ENCODE measurements at regions not wholly inside any gene's neighbourhood (a gene's known extent, or its start where the extent isn't known, plus 50 kb on each side); places are given as distances from the start of the nearest gene placed in this dataset.

DNA sequence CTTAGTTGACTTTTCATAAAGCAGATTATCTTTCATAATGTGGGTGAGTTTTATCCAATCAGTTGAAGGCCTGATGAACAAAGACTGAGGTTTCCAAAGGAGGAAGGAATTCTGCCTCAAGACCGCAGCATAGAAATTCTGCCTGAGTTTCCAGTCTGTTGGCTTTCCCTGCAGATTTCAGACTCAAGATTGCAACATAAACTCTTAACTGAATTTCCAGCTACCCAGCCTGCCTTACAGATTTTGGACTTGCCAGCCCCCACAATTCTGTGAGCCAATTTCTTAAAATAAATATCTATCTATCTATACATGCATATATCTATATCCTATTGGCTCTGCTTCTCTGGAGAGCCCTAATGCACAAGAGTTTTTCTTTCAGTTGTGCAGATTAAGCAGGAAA is 57.3 kb upstream of the SMLR1 start:
- no peak overlapping the region for H3K27ac Mint-ChIP-seq (ENCODE audit: unreplicated experiment)
- H3K27me3 Mint-ChIP-seq (ENCODE audit: low read depth), result no peaks in the 10 kb centered on the region
- H3K4me1 Mint-ChIP-seq (ENCODE audit: low read depth), result no peaks in the 10 kb centered on the region
- no peaks in the 10 kb centered on the region for H3K9me3 Mint-ChIP-seq (ENCODE audit: low read depth)
- no peak overlapping the region for H3K4me3 Mint-ChIP-seq (ENCODE audit: unreplicated experiment)
- no peaks in the 10 kb centered on the region for H3K36me3 Mint-ChIP-seq (ENCODE audit: low read depth)
- no peak for DNase-seq (ENCODE audit: low spot score)
- TF ChIP-seq CTCF (IDR thresholded peaks at IDR 0.05), result no peak

GRCh38 chr6:130771741-130772140 is 55.5 kb upstream of the SMLR1 start:
- TF ChIP-seq CTCF (IDR thresholded peaks at IDR 0.05), result no peak
- peaks cover 5% of the 10 kb centered on the region for H3K4me1 Mint-ChIP-seq (ENCODE audit: low read depth)
- H3K36me3 Mint-ChIP-seq (ENCODE audit: low read depth), result no peaks in the 10 kb centered on the region
- no peaks in the 10 kb centered on the region for H3K27me3 Mint-ChIP-seq (ENCODE audit: low read depth)
- H3K9me3 Mint-ChIP-seq (ENCODE audit: low read depth), result no peaks in the 10 kb centered on the region
- H3K27ac Mint-ChIP-seq (ENCODE audit: unreplicated experiment), result no peak overlapping the region
- no peak overlapping the region for H3K4me3 Mint-ChIP-seq (ENCODE audit: unreplicated experiment)
- DNase-seq (ENCODE audit: low spot score), result no peak

GRCh38 chr6:130773860-130774259 is 53.3 kb upstream of the SMLR1 start:
- H3K4me3 Mint-ChIP-seq (ENCODE audit: unreplicated experiment), result no peak overlapping the region
- no peaks in the 10 kb centered on the region for H3K9me3 Mint-ChIP-seq (ENCODE audit: low read depth)
- no peak for TF ChIP-seq CTCF (IDR thresholded peaks at IDR 0.05)
- no peaks in the 10 kb centered on the region for H3K27me3 Mint-ChIP-seq (ENCODE audit: low read depth)
- H3K36me3 Mint-ChIP-seq (ENCODE audit: low read depth), result no peaks in the 10 kb centered on the region
- H3K4me1 Mint-ChIP-seq (ENCODE audit: low read depth), result peaks cover 10% of the 10 kb centered on the region
- H3K27ac Mint-ChIP-seq (ENCODE audit: unreplicated experiment), result no peak overlapping the region
- DNase-seq (ENCODE audit: low spot score), result no peak

- no peak overlapping the region for H3K27ac Mint-ChIP-seq (ENCODE audit: unreplicated experiment)
- no peaks in the 10 kb centered on the region for H3K27me3 Mint-ChIP-seq (ENCODE audit: low read depth)
- H3K9me3 Mint-ChIP-seq (ENCODE audit: low read depth), result peaks cover 7% of the 10 kb centered on the region
- DNase-seq (ENCODE audit: low spot score), result no peak
- peaks cover 2% of the 10 kb centered on the region for H3K36me3 Mint-ChIP-seq (ENCODE audit: low read depth)
- peaks cover 26% of the 10 kb centered on the region for H3K4me1 Mint-ChIP-seq (ENCODE audit: low read depth)
- H3K4me3 Mint-ChIP-seq (ENCODE audit: unreplicated experiment), result no peak overlapping the region
- TF ChIP-seq CTCF (IDR thresholded peaks at IDR 0.05), result no peak
Observed at GRCh38 chr6:130775411-130776012, 51.7 kb upstream of the SMLR1 start.

DNA sequence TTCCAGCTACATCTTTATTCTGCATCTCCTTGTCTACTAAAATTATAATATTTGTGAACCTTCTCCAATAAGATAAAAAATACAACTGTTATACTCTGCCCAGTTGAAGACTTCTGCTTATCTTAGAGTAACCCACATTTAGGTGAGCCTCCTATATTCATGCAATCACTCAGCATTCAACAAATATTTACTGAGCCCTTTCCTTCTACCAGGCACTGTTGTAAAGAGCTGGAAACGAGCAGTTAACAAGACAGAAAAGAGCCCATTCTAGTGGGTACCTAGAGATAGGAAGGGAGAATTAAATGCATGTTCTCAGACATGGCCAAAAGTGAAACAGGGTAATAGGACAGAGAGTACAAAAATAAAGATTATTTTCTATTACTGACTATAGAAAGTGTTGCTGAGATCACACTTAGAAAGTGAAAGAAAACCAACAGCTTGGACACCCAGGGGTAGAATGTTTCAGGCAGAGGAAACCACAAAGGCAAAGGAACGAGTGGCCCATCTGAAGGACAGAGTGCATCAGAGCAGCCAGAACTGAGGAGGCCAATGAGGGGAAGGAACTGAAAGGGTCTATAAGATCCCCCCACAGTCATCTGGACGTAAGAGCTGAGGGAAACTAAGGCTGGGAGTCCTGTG is 50.8 kb upstream of the SMLR1 start:
- H3K4me1 Mint-ChIP-seq (ENCODE audit: low read depth), result peaks cover 28% of the 10 kb centered on the region
- peaks cover 2% of the 10 kb centered on the region for H3K36me3 Mint-ChIP-seq (ENCODE audit: low read depth)
- H3K9me3 Mint-ChIP-seq (ENCODE audit: low read depth), result peaks cover 8% of the 10 kb centered on the region
- no peak overlapping the region for H3K4me3 Mint-ChIP-seq (ENCODE audit: unreplicated experiment)
- no peaks in the 10 kb centered on the region for H3K27me3 Mint-ChIP-seq (ENCODE audit: low read depth)
- no peak for DNase-seq (ENCODE audit: low spot score)
- H3K27ac Mint-ChIP-seq (ENCODE audit: unreplicated experiment), result no peak overlapping the region
- no peak for TF ChIP-seq CTCF (IDR thresholded peaks at IDR 0.05)

Data from chondrocyte (in vitro differentiated cells).